ENCODE measurements at regions not wholly inside any gene's neighbourhood (a gene's known extent, or its start where the extent isn't known, plus 50 kb on each side); places are given as distances from the start of the nearest gene placed in this dataset.

GRCh38 chr12:28938581-28939235 is 210.4 kb upstream of the FAR2 start:
- DNase-seq (ENCODE audit: low spot score), result no peak

- DNase-seq (ENCODE audit: low spot score), result no peak
These were observed 209.7 kb upstream of the FAR2 start for GRCh38 chr12:28939427-28939826.

DNA sequence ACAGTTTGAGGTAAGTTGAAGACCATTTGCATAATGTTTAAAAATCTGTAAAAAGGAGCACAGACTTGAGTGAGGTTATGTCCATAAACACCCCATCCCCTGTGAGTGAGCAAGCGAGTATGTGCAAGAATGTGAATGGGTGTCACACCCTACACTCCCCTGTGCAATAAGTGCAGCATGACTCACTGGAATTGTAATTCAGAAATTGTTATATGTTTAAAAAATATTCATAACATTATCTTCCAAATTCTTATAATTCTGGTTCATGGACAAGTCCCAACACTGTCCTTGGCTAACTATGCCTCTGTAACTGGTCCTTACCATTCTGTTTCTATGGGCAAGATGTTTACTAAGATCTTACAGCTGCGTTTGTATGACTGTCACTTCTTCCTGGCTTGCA is 207.8 kb upstream of the FAR2 start:
- peak; percentile 29 for DNase-seq (ENCODE audit: low spot score)

DNA sequence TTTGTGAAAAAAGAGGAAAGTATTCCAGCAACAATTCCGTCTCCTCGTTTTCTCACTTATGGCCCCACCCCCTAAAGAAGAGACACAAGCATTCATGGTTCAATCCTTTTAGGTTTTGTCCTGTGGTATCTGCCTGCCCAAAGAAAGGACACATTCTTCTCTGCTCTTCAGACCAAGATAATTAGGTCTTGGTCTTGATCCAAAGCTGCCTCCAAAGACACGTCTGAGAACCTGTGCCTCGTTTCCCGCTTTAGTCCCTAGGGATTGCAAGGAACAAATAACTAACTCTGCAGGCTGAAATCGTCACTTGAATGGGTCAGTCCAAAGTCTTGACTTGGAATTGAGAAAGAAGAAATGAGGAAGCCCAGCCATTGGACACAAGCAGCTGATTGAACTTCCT is 202.7 kb upstream of the FAR2 start:
- DNase-seq (ENCODE audit: low spot score), result no peak

DNA sequence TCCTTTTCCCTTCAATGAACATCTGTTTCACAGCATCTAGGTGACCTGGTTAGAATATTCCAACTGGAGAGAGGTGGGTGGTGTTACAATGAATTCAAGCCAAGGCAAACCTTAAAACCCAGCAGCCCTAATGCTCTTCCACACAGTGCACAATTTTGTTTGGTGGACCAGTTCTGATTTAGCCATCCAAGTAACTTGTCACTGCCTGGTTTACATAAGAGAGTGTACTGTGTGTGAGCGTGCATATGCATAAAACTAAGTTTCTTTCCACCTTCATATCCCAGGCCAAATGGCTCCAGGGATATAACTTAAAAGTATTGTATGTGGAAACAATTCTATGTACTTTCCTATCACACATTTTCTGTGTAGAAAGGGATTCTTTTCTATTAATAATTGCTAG is 200.4 kb upstream of the FAR2 start:
- DNase-seq (ENCODE audit: low spot score), result no peak

GRCh38 chr12:28949184-28949583 is 199.9 kb upstream of the FAR2 start:
- DNase-seq (ENCODE audit: low spot score), result no peak

- DNase-seq (ENCODE audit: low spot score), result no peak
These were observed 199.0 kb upstream of the FAR2 start for GRCh38 chr12:28950049-28950448.

DNA sequence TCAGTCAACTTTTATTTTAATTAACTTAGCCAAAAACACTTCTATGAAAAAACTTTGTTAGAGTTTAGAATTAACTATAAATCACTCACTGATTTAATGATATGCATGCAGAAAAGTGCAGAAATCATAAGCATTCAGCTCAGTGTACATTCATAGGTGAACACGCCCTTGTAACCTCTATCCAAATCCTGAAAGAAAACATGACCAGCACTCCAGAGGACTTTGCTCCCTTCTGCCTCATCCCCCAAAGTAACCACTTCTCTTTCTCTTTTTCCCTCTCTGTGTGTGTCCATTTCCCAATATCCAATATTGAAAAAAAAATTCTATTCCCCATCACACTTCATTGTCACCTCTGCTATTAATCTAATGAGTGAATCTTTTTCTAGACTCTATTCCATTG is 197.1 kb upstream of the FAR2 start:
- DNase-seq (ENCODE audit: low spot score), result no peak

GRCh38 chr12:28954333-28954732 is 194.7 kb upstream of the FAR2 start:
- no peak for DNase-seq (ENCODE audit: low spot score)

DNA sequence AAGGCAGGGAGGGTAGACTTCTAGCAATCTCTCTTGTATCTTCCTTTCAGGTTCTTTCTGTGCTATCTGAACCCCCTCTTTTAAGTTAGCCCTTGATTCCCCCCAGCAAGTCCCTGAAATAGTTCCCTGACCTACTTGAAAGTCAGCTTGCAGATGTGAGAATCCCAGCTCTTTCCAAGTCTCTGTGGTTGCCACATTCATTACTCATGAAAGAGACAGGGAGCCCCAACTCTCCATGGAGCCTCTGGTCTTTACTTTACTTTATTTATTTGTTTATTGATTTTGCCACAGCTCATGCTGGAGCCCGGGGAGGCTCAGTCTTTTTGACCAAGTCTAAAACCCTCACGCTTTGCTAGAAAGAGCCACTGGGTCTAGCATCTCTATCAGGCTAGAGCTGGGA is 193.6 kb upstream of the FAR2 start:
- DNase-seq (ENCODE audit: low spot score), result no peak

DNA sequence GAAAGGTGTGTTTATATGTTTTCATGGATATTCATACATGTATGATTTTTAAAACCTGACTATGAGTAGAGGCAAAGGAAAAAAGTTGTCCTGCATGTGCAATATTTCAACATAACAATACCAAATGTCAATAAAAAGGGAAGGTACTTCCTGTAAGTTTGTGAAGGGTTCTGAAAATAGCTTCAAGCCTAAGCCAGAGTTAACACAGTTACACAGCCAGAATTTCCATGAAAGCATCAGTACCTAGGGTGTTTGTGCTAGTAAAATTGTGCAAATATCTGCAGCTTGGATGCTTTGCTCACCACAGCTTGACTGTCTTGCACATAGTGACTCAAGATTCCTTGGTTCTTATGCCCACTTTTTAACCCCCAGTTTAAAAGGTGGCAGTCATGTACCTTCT is 193.1 kb upstream of the FAR2 start:
- no peak for DNase-seq (ENCODE audit: low spot score)

DNA sequence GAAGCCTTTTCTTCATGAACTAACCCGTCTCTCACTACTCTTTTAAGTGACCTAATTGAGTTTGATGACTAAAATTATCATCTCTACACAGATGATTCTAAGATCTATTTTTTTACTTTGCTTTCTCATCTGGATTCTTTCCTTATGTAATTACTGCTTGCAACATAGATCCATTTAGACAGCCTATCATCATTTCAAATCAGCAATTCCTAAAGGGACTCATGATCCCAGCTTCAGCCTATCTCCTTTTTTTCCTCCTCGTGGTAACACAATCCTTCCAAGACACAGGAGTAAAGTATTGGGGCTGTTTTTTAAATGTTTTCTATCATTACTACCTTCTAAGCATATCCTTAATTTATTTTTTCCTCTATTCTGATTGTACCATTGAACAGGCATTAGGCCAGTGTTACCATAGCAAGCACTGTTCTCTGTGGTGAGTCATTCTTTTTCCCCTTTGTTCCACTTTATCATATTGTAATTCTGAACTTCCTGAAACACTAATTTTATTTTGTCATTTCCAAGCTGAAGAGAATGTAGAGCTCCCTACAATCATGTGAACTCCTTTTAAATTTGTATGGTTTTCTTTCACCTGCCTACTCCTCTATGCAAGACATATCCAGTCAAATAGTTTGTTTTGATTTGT is 190.4 kb upstream of the FAR2 start:
- DNase-seq (ENCODE audit: low spot score), result no peak

- no peak for DNase-seq (ENCODE audit: low spot score)
These were observed 187.1 kb upstream of the FAR2 start for GRCh38 chr12:28961948-28962384.

DNA sequence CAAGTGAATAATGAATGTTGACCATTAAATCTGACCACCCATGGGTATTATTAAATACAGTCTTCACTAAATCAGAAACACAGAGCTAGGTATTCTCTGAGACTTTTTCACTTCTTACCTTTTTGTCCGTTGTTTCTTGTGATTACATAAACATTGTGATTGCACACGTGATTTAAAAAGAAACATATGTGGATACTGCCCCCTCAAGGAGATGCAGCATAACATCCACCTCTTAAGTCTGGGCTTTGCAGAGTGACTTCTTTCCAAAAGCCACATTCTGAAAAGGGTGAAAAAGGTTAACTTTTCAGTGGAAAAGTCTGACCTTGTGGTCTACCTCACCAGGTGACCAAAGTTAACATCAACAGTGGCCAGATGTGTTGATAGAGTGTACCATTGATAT is 185.5 kb upstream of the FAR2 start:
- DNase-seq (ENCODE audit: low spot score), result peak; percentile 47

- DNase-seq (ENCODE audit: low spot score), result no peak
These were observed 182.9 kb upstream of the FAR2 start for GRCh38 chr12:28966046-28966780.

DNA sequence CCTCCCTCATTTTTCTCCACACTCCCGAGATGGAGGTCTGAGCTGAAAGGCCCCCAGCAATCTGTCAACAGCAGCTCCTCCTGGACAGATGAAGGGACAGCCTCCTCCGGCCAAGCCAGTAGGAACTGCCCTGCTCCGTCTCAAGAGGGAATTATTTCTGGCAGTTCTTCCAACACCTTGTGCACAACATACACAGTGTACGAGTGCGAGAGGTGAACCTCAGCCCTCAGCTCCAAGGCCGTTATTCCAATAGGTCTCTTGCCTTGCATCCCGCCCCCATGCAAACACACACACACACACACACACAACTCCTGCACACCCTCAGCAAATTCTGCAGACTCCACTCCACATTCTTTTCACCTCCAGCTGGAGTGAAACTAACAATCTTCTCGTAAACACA is 181.7 kb upstream of the FAR2 start:
- DNase-seq (ENCODE audit: low spot score), result no peak

DNA sequence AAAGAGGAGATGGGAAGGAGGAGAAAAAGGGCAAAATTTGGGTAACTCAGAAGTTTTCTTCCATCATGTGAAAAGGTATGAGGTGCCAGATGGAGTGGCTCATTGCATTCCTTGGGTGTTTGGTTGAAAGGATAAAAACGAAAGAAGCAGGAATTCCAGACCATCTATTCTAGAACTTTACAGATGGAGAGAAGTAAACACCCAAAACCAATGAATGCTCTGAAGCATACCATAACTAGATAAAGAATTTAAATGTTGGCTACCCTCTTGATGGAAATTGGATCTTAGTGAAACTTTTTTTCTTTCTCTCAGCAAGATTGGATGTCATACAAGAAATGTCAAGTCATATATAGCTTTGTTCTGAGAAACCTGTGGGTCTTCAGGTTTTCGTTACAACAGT is 175.6 kb upstream of the FAR2 start:
- DNase-seq (ENCODE audit: low spot score), result no peak

DNA sequence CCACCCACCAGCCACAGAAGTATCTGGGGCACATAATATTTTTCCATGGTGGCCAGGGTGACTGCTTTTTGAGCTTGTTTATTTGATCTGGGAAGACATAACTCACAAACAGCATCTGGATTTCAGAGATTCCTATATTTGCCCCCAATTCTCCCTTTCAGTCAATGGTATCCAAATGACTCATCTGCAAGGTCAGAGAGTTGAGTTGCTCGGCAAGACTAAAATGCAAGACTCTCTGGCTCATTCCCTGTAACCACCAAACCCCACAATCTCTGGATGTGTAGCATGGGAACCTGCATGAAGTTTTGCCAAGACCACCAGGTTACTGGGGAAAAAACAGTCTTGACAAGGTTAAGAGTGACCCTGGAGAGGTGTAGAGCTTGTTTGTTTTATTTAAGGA is 174.9 kb upstream of the FAR2 start:
- DNase-seq (ENCODE audit: low spot score), result no peak

DNA sequence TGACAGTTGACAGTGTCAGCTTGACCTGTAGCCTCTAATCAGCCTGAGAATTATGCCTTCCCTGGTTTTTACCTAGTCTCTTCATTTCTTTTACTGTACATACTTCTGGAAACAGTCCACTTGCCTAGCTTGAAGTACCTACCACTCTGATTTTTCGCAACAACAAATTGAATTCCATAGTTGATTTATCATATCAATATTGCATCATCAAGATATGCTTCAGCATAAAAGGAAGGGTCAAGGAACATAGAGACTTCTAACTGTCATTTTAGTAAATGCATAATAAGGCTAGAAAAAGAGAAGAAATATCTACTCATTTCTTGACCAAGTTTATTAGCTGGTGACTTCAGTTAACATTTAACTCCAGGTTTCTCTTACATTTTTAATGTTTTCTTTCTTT is 174.2 kb upstream of the FAR2 start:
- DNase-seq (ENCODE audit: low spot score), result no peak

DNA sequence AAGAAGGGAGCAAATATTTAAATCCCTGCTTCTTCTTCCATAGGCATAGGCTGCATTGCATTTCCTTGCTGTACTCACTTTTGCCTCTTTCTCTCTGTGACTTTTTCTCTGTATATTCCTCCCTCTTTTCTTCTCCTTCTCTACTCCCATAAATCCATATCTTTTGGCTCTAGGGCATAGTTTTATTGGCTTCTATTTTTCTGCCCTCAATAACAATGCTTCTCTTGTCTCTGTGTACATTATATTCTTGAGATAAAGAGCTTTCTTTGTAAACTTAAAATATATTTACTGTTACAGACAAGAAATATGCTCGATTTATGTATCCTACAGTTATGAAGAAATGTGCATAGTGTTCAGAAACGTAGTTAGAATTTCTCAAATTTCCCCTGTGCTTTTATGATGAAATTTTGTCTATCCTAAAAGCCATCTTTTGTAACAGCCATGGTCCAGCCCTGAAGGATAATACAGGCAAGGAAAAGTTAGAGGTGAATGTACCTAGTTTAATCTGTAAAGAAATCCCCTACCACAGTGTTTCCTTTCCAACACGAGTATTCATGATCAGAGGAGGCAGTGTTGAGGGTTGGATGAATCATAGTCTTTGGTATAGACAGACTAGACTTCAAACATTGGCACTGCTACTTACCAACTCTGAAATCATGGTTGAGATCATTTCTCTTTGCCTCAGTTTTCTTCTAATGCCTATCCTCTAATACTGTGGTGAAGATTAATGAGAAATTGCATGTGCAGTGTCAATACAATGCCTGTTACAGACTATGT is 173.3 kb upstream of the FAR2 start:
- DNase-seq (ENCODE audit: low spot score), result no peak

- DNase-seq (ENCODE audit: low spot score), result no peak
These were observed 168.6 kb upstream of the FAR2 start for GRCh38 chr12:28980436-28980835.

- DNase-seq (ENCODE audit: low spot score), result no peak
These were observed 161.3 kb upstream of the FAR2 start for GRCh38 chr12:28987538-28988324.
